ENCODE measurements at regions not wholly inside any gene's neighbourhood (a gene's known extent, or its start where the extent isn't known, plus 50 kb on each side); places are given as distances from the start of the nearest gene placed in this dataset.
A peak's percentile ranks its signal among the peaks of the same experiment; 100 is the strongest.
"Not testable (repeated sequence)": the region's sequence is repeated elsewhere in the genome, so short reads cannot be mapped to it uniquely, and the experiment has no call there.

GRCh38 chr20:24842274-24842917 is 106.7 kb upstream of the CST7 start:
- no peak overlapping the region for H3K4me3 ChIP-seq (ENCODE audit: low read length)
- POLR2A ChIA-PET = no interaction called here

GRCh38 chr20:24842918-24843715 is 106.0 kb upstream of the CST7 start:
- POLR2A ChIA-PET = no interaction called here
- no peak overlapping the region for H3K4me3 ChIP-seq (ENCODE audit: low read length)

More at GRCh38 chr20:24842274-24842917, 106.7 kb upstream of the CST7 start:
- DNase-seq = no peak
- CTCF ChIA-PET = no interaction called here
- Mint-ChIP-seq H3K27me3 (peaks cover 4 to 27% of the 10 kb centered on the region in 2 donors), H3K4me1 (no peaks in the 10 kb centered on the region), H3K36me3 (peaks cover 0 to 7% (median 0%) of the 10 kb centered on the region in 3 donors), H3K9me3 (peaks cover 3 to 11% (median 7%) of the 10 kb centered on the region in 5 donors), H3K4me3 (no peak overlapping the region), H3K27ac (no peak overlapping the region)
- H3K27me3 ChIP-seq (ENCODE audit: insufficient read depth, low read length, poor library complexity, severe bottlenecking) = no peaks in the 10 kb centered on the region
- H3K36me3 ChIP-seq (ENCODE audit: insufficient read depth, low read length) = no peaks in the 10 kb centered on the region
- no peak overlapping the region for H3K27ac ChIP-seq (ENCODE audit: low read depth, low read length)
- H3K4me1 ChIP-seq (ENCODE audit: insufficient read depth, low read length) = no peaks in the 10 kb centered on the region
- H3K9me3 ChIP-seq (ENCODE audit: low read length) = no peaks in the 10 kb centered on the region

GRCh38 chr20:24850176-24850575 is 98.9 kb upstream of the CST7 start:
- no peaks in the 10 kb centered on the region for H3K36me3 ChIP-seq (ENCODE audit: insufficient read depth, low read length)
- no peaks in the 10 kb centered on the region for H3K4me1 ChIP-seq (ENCODE audit: insufficient read depth, low read length)
- POLR2A ChIA-PET = no interaction called here
- Mint-ChIP-seq H3K9me3 (peaks cover 18 to 37% (median 20%) of the 10 kb centered on the region in 5 donors), H3K36me3 (peaks cover 0 to 20% (median 0%) of the 10 kb centered on the region in 3 donors), H3K4me1 (no peaks in the 10 kb centered on the region), H3K27ac (no peak overlapping the region), H3K4me3 (no peak overlapping the region), H3K27me3 (peaks cover 25 to 64% of the 10 kb centered on the region in 2 donors)
- no peak overlapping the region for H3K4me3 ChIP-seq (ENCODE audit: low read length)
- CTCF ChIA-PET = no interaction called here
- H3K27ac ChIP-seq (ENCODE audit: low read depth, low read length) = no peak overlapping the region
- DNase-seq = no peak
- no peaks in the 10 kb centered on the region for H3K9me3 ChIP-seq (ENCODE audit: low read length)
- no peaks in the 10 kb centered on the region for H3K27me3 ChIP-seq (ENCODE audit: insufficient read depth, low read length, poor library complexity, severe bottlenecking)

More at GRCh38 chr20:24842918-24843715, 106.0 kb upstream of the CST7 start:
- no peaks in the 10 kb centered on the region for H3K27me3 ChIP-seq (ENCODE audit: insufficient read depth, low read length, poor library complexity, severe bottlenecking)
- H3K9me3 ChIP-seq (ENCODE audit: low read length) = no peaks in the 10 kb centered on the region
- H3K27ac ChIP-seq (ENCODE audit: low read depth, low read length) = no peak overlapping the region
- no peaks in the 10 kb centered on the region for H3K4me1 ChIP-seq (ENCODE audit: insufficient read depth, low read length)
- CTCF ChIA-PET = no interaction called here
- H3K36me3 ChIP-seq (ENCODE audit: insufficient read depth, low read length) = no peaks in the 10 kb centered on the region
- DNase-seq = no peak
- no peaks in the 10 kb centered on the region for H3K4me1 Mint-ChIP-seq
- H3K27me3 Mint-ChIP-seq = peaks cover 5 to 31% of the 10 kb centered on the region in 2 donors
- no peak overlapping the region for H3K27ac Mint-ChIP-seq
- peaks cover 0 to 12% (median 0%) of the 10 kb centered on the region in 3 donors for H3K36me3 Mint-ChIP-seq
- H3K4me3 Mint-ChIP-seq = no peak overlapping the region
- H3K9me3 Mint-ChIP-seq = peaks cover 9 to 15% (median 12%) of the 10 kb centered on the region in 5 donors

- Histone ChIP-seq H3K27me3 (ENCODE audit: insufficient read depth, low read length, poor library complexity, severe bottlenecking) (no peaks in the 10 kb centered on the region), H3K4me1 (ENCODE audit: insufficient read depth, low read length) (no peaks in the 10 kb centered on the region), H3K36me3 (ENCODE audit: insufficient read depth, low read length) (no peaks in the 10 kb centered on the region), H3K27ac (ENCODE audit: low read depth, low read length) (no peak overlapping the region), H3K9me3 (ENCODE audit: low read length) (no peaks in the 10 kb centered on the region), H3K4me3 (ENCODE audit: low read length) (no peak overlapping the region)
- Mint-ChIP-seq H3K9me3 (peaks cover 18 to 44% (median 22%) of the 10 kb centered on the region in 5 donors), H3K27ac (no peak overlapping the region), H3K36me3 (peaks cover 0 to 20% (median 0%) of the 10 kb centered on the region in 3 donors), H3K27me3 (peaks cover 27 to 56% of the 10 kb centered on the region in 2 donors), H3K4me1 (no peaks in the 10 kb centered on the region), H3K4me3 (no peak overlapping the region)
- ChIA-PET POLR2A (no interaction called here), CTCF (no interaction called here)
- no peak for DNase-seq
Observed at GRCh38 chr20:24851346-24852019, 97.6 kb upstream of the CST7 start.

- H3K4me3 ChIP-seq (ENCODE audit: low read length) = no peak overlapping the region
- no peak overlapping the region for H3K27ac Mint-ChIP-seq
- no peaks in the 10 kb centered on the region for H3K9me3 ChIP-seq (ENCODE audit: low read length)
- H3K4me1 ChIP-seq (ENCODE audit: insufficient read depth, low read length) = no peaks in the 10 kb centered on the region
- peaks cover 24 to 61% of the 10 kb centered on the region in 2 donors for H3K27me3 Mint-ChIP-seq
- no peak overlapping the region for H3K27ac ChIP-seq (ENCODE audit: low read depth, low read length)
- no peaks in the 10 kb centered on the region for H3K27me3 ChIP-seq (ENCODE audit: insufficient read depth, low read length, poor library complexity, severe bottlenecking)
- ChIA-PET CTCF (no interaction called here), POLR2A (no interaction called here)
- peaks cover 6 to 36% (median 16%) of the 10 kb centered on the region in 5 donors for H3K9me3 Mint-ChIP-seq
- no peaks in the 10 kb centered on the region for H3K36me3 ChIP-seq (ENCODE audit: insufficient read depth, low read length)
- peaks cover 0 to 18% (median 0%) of the 10 kb centered on the region in 3 donors for H3K36me3 Mint-ChIP-seq
- H3K4me3 Mint-ChIP-seq = no peak overlapping the region
- DNase-seq = no peak
- peaks cover 3 to 17% (median 9%) of the 10 kb centered on the region in 3 donors for H3K4me1 Mint-ChIP-seq
Observed at GRCh38 chr20:24853916-24854315, 95.2 kb upstream of the CST7 start.

GRCh38 chr20:24855848-24856247 is 93.2 kb upstream of the CST7 start:
- Mint-ChIP-seq H3K9me3 (peaks cover 6 to 30% (median 18%) of the 10 kb centered on the region in 5 donors), H3K4me1 (peaks cover 3 to 27% (median 9%) of the 10 kb centered on the region in 3 donors), H3K4me3 (no peak overlapping the region), H3K36me3 (peaks cover 0 to 25% (median 0%) of the 10 kb centered on the region in 3 donors), H3K27ac (no peak overlapping the region), H3K27me3 (peaks cover 27 to 54% of the 10 kb centered on the region in 2 donors)
- Histone ChIP-seq H3K36me3 (ENCODE audit: insufficient read depth, low read length) (no peaks in the 10 kb centered on the region), H3K9me3 (ENCODE audit: low read length) (no peaks in the 10 kb centered on the region), H3K4me1 (ENCODE audit: insufficient read depth, low read length) (no peaks in the 10 kb centered on the region), H3K27ac (ENCODE audit: low read depth, low read length) (no peak overlapping the region), H3K27me3 (ENCODE audit: insufficient read depth, low read length, poor library complexity, severe bottlenecking) (no peaks in the 10 kb centered on the region), H3K4me3 (ENCODE audit: low read length) (no peak overlapping the region)
- DNase-seq = no peak
- ChIA-PET POLR2A (no interaction called here), CTCF (interaction anchor here (0.6 kb wide), 1 partner anchor 587 kb away, joined by 3 read pairs; no protein-coding TSS in a partner anchor)

- peaks cover 19 to 37% of the 10 kb centered on the region in 2 donors for H3K27me3 Mint-ChIP-seq
- H3K4me3 Mint-ChIP-seq = peak overlapping the region in 1 of 7 donors; percentile 47
- H3K36me3 Mint-ChIP-seq = peaks cover 0 to 20% (median 0%) of the 10 kb centered on the region in 3 donors
- H3K9me3 Mint-ChIP-seq = peaks cover 8 to 30% (median 18%) of the 10 kb centered on the region in 5 donors
- H3K9me3 ChIP-seq (ENCODE audit: low read length); H3K36me3 ChIP-seq (ENCODE audit: insufficient read depth, low read length); H3K4me3 ChIP-seq (ENCODE audit: low read length); H3K27me3 ChIP-seq (ENCODE audit: insufficient read depth, low read length, poor library complexity, severe bottlenecking); H3K4me1 ChIP-seq (ENCODE audit: insufficient read depth, low read length); H3K27ac ChIP-seq (ENCODE audit: low read depth, low read length); POLR2A ChIA-PET; CTCF ChIA-PET: not testable (repeated sequence)
- H3K4me1 Mint-ChIP-seq = peaks cover 3 to 27% (median 9%) of the 10 kb centered on the region in 3 donors
- DNase-seq = peak in 2 of 5 donors; percentile 36 to 42
- H3K27ac Mint-ChIP-seq = peak overlapping the region in 2 of 8 donors; percentile 39 to 73
Observed at GRCh38 chr20:24858500-24858899, 90.6 kb upstream of the CST7 start.
